ENCODE measurements at regions not wholly inside any gene's neighbourhood (a gene's known extent, or its start where the extent isn't known, plus 50 kb on each side); places are given as distances from the start of the nearest gene placed in this dataset.
"Not testable (repeated sequence)": the region's sequence is repeated elsewhere in the genome, so short reads cannot be mapped to it uniquely, and the experiment has no call there.

DNA sequence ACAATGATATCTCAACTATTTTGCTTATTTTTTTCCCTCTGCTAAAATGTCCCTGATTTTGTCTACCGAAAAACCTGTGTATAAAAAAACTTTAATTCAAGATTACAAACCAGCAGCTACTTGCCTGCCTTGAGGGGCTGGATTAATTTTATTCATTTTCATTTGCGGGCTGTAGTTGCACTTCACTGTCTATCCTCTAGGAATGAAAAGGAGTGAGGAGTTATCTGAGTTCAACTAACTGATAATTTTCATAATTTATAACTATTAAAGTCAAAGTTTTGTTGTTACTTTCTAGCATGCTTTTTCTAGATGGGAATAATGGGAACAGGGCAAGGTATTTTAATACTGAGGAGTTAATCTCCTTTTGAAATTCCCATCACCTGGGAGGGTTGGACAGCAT is 50.3 kb upstream of the AGTPBP1 start:
- not testable (repeated sequence) for H3K4me3 ChIP-seq (ENCODE audit: low read depth, low read length)

DNA sequence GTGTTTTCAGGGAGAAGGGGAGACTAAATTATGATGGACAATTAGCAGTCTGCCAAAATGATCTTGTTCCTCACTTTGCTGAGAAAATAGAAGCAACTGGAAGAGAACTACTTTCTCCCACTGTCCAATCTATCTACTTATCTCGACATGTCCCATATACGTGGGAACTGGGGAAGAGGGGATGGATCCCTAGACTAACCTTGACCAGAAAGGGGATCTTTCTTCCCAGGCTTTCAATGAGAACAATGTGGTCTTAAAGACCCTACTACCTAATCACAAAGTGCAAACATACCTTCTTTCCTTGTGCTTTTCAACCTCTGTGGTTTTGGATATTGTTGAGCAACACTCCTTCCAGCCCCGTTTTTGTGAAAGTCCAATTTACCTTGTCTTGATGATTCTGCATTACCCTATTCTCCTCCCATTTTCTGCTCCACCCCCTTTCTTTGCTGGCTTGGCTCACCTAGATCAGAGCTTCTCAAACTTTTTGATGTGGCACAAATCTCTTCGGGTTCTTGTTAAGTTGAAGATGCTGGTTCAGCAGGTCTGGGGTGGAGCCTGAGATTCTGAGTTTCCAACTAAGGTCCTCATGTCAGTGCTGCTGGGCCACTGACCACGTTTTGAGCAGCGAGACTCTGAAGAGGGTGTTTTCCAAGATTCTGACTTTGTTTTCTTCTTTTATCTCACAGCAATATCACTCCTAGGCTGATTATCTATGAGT is 61.4 kb upstream of the AGTPBP1 start:
- H3K4me3 ChIP-seq (ENCODE audit: low read depth, low read length), result not testable (repeated sequence)

DNA sequence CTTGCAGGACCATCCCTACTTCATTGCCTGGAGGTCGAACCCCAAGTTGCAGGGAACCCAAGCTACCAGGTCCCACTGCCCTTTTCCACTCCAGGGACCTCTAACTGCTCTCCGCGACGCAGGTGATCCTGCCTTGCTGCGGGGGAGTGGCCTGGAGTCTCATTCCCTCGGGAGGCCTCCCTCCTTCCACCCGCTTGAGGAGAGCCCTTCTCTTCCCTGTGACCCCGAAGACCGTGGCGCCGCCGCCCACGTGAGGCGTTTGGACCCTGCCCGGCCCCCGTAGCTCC is 63.0 kb upstream of the AGTPBP1 start:
- H3K4me3 ChIP-seq (ENCODE audit: low read depth, low read length), result peak overlapping the region; percentile 72

DNA sequence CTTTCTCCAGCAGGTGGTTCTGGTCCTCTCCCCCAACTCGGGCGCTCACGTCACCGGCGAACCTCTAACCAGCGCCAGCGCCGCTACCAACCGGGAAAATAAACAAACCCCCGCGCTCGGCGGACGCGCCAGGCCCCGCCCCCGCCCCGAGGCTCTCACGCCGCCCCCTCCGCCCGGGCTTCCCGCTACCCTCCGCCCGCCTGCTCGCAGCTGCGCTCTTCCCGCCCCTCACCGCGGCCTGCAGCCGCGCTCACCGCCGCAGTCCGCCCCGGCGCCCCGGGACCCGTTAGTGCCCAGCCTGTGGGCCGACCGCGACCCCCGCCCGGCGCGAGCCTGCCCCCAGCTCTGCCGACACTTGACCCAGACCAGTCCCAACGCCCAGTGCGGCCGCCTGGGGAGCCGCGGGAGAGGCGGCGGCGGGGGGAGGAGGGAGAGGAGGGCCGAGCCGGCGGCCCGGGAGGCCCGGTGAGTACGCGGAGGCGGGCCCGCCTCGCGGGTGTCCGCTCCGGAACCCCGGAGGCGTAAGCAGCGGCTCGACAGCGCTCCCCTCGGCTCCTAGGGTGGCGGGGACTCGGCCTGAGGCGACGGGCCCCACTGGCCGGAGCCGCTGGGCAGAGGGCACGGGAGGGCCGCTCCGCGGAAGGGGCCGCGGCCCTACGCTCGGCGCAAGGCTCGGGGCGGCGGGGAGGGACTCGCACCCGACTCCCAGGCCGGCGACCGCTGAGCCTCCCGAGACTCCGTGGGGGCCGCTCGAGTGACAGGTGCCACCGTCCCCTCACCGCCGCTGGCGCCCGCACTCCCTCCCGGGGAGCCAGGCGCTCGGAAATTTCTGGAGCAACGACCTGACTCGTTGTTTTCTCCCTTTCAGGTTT is 63.6 kb upstream of the AGTPBP1 start:
- H3K4me3 ChIP-seq (ENCODE audit: low read depth, low read length), result peak overlapping the region; percentile 72
- TF ChIP-seq, protein P1, sequence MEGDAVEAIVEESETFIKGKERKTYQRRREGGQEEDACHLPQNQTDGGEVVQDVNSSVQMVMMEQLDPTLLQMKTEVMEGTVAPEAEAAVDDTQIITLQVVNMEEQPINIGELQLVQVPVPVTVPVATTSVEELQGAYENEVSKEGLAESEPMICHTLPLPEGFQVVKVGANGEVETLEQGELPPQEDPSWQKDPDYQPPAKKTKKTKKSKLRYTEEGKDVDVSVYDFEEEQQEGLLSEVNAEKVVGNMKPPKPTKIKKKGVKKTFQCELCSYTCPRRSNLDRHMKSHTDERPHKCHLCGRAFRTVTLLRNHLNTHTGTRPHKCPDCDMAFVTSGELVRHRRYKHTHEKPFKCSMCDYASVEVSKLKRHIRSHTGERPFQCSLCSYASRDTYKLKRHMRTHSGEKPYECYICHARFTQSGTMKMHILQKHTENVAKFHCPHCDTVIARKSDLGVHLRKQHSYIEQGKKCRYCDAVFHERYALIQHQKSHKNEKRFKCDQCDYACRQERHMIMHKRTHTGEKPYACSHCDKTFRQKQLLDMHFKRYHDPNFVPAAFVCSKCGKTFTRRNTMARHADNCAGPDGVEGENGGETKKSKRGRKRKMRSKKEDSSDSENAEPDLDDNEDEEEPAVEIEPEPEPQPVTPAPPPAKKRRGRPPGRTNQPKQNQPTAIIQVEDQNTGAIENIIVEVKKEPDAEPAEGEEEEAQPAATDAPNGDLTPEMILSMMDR (IDR thresholded peaks at IDR 0.05; ENCODE audit: borderline replicate concordance, insufficient read depth, low read depth, low read length), result peak; percentile 36

DNA sequence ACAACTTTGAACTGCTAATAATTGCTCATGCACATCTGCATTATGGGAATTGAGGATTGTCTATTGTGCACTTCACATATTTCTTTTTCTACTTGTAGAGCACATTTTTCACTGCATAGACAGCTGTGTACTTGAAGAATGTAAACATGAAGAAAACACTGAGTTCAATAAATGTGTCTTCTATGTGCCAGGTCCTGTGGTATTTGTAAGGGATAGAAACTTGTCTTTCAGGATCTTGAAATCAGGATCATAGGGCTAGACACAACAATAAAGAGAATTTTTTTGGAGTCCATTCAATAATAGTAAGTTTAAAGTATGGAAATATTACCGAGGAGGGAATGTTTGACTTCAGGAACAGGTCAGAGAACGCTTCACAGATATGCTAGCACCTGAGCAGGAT is 66.6 kb upstream of the AGTPBP1 start:
- not testable (repeated sequence) for H3K4me3 ChIP-seq (ENCODE audit: low read depth, low read length)

DNA sequence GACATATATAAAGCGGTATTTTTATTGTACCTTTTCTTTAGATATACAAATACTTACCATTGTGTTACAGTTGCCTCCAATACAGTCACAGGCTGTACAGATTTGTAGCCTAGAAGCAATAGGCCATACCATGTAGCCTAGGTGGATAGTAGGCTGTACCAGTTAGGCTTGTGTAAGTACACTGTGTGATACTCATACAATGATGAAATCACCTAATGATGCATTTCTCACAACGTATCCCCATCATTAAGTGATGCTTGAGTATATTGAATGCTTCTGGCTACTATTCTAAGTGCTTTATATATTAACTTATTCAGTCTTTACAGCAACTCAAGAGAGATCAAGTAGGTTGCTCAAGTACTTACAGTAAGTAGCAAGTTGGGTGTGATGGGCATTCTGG is 71.6 kb upstream of the AGTPBP1 start:
- not testable (repeated sequence) for H3K4me3 ChIP-seq (ENCODE audit: low read depth, low read length)

DNA sequence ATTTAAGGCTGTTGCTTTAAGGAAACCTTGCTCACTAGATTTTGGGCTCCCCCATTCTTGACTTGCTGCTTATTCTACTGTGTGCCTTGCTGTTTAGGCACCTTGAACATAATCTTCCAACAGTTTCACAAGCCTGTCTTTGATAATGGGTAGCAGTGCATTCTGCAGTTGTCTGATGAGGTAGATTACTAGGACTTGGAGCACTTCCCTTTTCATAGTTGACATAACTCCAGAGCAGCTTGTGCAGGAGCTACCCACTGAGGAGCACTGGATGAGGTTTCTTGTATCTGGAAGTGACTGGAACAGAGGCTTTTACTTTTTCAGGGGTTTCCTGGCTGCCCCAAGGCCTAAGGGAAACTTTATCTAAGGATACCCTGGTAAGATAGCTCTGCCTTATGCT is 73.0 kb upstream of the AGTPBP1 start:
- not testable (repeated sequence) for H3K4me3 ChIP-seq (ENCODE audit: low read depth, low read length)

DNA sequence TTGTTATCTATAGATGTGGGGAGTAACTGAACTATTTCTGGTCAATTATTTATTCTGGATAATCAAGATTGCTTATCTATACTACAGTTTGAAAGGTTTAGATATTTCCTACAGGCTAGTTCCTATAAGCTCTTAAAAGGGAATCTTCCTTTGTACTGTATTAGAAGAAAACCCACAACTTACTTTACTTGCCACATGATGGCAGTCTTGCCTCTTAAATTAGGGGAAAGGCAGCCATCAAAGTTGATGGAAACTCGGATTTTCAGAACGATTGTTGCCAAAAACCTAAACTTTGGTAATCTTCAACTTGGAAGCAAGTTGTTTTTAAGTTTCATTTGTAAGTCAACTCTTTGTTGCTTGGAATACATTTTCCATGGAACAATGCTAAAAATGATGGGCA is 77.2 kb upstream of the AGTPBP1 start:
- H3K4me3 ChIP-seq (ENCODE audit: low read depth, low read length), result not testable (repeated sequence)

DNA sequence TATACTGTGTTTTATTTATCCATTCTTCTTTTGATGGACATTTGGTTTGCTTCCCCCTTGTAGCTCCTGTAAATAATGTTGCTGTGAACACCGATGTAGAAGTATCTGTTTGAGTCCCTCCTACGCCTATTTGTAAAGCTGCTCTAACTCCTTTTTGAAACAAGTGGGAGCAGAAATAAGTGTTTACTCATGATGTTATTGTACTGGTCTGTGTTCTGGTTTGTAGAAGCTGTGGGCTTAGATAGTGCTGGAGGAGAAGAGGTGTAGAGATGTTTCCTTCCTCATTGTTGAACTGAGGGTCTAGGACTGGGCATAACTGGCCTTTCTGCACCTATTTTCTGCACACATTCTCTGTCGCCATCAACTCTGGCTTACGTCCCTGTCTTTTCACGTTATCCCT is 78.8 kb upstream of the AGTPBP1 start:
- H3K4me3 ChIP-seq (ENCODE audit: low read depth, low read length), result not testable (repeated sequence)

DNA sequence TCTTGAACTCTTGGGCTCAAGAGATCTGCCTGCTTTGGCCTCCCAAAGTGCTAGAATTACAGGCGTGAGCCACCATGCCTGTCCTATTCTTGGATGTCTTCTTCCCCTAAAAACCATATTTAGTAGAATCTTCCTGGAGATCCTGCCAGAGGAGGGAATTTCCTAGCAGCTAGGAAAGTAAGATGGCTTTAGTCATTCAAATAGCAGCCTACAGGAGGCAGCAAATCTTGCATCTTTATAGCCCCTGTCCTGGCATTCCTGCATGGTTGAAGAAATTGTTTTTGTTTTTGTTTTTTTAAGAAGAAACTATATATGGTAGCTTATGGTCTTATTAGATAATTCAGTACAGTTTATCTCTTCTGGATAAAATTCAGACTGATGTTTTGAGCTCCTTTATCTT is 83.2 kb upstream of the AGTPBP1 start:
- not testable (repeated sequence) for H3K4me3 ChIP-seq (ENCODE audit: low read depth, low read length)
- TF ChIP-seq, protein P1 (IDR thresholded peaks at IDR 0.05; ENCODE audit: borderline replicate concordance, insufficient read depth, low read depth, low read length), result 0 out of 2 replicates have a peak, but pooled peaks have one; percentile 10

DNA sequence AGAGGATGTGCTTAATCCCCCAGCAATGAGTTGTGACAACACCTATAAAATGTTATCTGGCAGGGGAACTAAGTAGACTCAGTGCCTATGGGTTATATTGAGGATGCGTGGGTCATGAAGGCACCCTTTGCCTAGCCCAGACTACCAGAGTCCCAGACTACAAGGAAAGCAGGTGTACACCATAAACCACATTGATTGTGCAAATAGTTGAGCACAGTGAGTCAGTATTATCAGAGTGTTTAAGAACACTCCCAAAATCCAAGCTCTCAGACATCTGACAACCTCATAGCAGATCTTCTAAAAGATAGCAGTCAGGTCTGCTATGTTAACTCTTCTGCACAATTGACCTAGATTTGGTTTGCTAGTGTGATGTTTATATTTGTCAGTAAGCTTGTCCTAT is 92.8 kb upstream of the AGTPBP1 start:
- H3K4me3 ChIP-seq (ENCODE audit: low read depth, low read length), result not testable (repeated sequence)

DNA sequence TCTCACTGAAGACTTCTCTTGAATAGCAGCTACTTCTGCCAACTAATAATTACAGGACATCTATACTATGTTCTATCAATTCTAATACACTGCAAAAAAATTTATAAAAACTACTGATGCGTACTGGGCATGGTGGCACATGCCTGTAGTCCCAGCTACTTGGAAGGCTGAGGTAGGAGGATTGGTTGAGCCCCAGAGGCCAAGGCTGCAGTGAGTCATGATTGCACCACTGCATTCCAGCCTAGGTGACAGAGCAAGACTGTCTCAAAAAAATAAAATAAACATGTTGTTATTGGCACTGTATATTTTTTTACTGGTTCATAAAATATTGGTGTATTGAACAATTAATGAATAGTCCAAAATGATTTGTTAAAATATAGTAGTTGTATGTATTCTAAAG is 97.0 kb upstream of the NAA35 start:
- H3K4me3 ChIP-seq (ENCODE audit: low read depth, low read length), result not testable (repeated sequence)

DNA sequence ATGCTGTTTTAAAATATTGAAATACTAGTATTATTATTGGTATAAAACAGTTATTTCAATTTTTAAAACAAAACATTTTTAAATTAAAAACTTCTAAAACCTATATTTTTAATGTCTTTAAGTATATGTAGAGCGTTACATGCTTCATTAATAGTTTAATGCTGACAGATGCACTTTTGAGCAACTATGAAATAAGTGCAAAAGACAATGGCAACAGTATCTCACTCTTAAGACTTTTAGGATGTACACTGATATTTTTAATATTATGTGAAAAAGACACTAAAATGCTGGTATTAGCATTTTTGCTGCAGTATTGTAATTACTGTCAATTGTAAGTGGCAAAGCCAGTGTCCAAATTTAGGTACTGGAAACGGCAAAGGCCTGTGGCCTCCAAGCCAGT is 93.2 kb upstream of the NAA35 start:
- H3K4me3 ChIP-seq (ENCODE audit: low read depth, low read length), result not testable (repeated sequence)
